OCI-LY3 (cell line): ENCODE measurements at regions not wholly inside any gene's neighbourhood (a gene's known extent, or its start where the extent isn't known, plus 50 kb on each side); places are given as distances from the start of the nearest gene placed in this dataset.
A peak's percentile ranks its signal among the peaks of the same experiment; 100 is the strongest.
"Not testable (repeated sequence)": the region's sequence is repeated elsewhere in the genome, so short reads cannot be mapped to it uniquely, and the experiment has no call there.

ENCODE experiments used
- H2AFZ ChIP-seq: fragments of 200-600, 300-600 bp; shearing (Covaris generic); 2 replicates; pipeline ENCODE4 v1.6.0; 2014; ENCODE audit warnings: antibody characterized with exemption, low read depth, low read length
- H3K27ac ChIP-seq: fragments of 200-600, 300-600 bp; sonication (generic); 2 replicates; pipeline ENCODE4 v1.5.1; 2014; ENCODE audit warnings: mild to moderate bottlenecking, low read length, moderate library complexity, mixed read lengths
- H3K27me3 ChIP-seq: fragments of 200-600, 300-600 bp; sonication (generic); 2 replicates; pipeline ENCODE4 v1.6.1; 2014; ENCODE audit warnings: low read depth, low read length, mixed read lengths
- H3K36me3 ChIP-seq: fragments of 200-600, 300-600 bp; sonication (generic); replicated peaks from 2 replicates; pipeline ENCODE3; 2014; ENCODE audit warnings: low read depth, low read length, mixed read lengths
- H3K4me1 ChIP-seq: fragments of 300-600, 200-600 bp; sonication (generic); 2 replicates; pipeline ENCODE4 v1.6.1; 2014; ENCODE audit warnings: low read length, mixed read lengths
- H3K4me2 ChIP-seq: fragments of 200-600, 300-600 bp; sonication (generic); 2 replicates; pipeline ENCODE4 v1.6.1; 2014; ENCODE audit warnings: low read length, mixed read lengths
- H3K4me3 ChIP-seq: fragments of 300-600, 200-600 bp; sonication (generic); 2 replicates; pipeline ENCODE4 v1.5.1; 2014; ENCODE audit warnings: antibody characterized with exemption, mild to moderate bottlenecking, low read length, moderate library complexity
- H3K79me2 ChIP-seq: fragments of 300-600, 200-600 bp; shearing (Covaris generic); 2 replicates; pipeline ENCODE4 v1.6.1; 2014; ENCODE audit warnings: mild to moderate bottlenecking, low read length, mixed read lengths
- H3K9ac ChIP-seq: fragments of 300-600, 200-600 bp; shearing (Covaris generic); 2 replicates; pipeline ENCODE4 v1.6.0; 2014; ENCODE audit warnings: mild to moderate bottlenecking, low read length, moderate library complexity
- H3K9me3 ChIP-seq: fragments of 200-600, 300-600 bp; shearing (Covaris generic); 2 replicates; pipeline ENCODE4 v1.6.1; 2014; ENCODE audit warnings: low read length, mixed read lengths; ENCODE audit not compliant: insufficient read depth
- H4K20me1 ChIP-seq: fragments of 200-600, 300-600 bp; sonication (generic); 2 replicates; pipeline ENCODE4 v1.6.1; 2016; ENCODE audit warnings: low read length, mixed read lengths; ENCODE audit not compliant: insufficient read depth

DNA sequence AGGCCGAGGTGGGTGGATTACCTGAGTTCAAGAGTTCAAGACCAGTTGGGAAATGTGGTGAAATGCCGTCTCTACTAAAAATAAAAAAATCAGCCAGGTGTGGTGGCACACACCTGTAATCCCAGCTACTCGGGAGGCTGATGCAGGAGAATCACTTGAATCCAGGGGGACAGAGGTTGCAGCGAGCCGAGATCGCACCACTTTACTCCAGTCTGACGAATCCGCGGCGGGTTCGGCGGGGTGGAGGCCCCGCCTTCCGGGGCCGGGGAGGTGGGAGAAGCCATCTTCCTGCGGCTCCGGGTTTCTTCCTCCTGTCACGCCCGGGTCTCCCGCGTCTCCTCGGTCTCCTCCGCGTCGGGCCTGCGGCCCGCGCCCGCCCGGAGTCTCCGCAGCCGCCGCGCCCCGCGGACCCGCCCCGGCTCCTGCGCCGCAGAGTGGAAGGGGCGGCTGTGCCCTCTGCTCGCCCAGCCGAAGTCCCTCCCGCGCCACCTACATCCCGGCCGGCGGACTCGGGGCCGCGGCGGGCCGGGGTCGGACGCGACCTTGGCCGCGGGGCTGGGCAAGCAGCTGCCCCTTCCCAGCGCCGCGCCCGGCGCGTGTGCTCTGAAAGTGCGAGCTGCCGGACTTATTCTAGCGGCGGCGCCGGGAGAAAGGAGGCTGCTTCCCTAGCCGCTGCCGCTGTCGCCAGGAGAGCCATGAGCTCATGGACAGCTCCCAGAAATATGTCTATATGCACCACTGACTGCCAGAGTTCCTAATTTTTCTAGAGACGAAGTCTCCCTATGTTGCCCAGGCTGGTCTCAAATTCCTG, 97.2 kb downstream of the LAT start:
- H2AFZ ChIP-seq, H3K27me3 ChIP-seq, H3K4me2 ChIP-seq, H4K20me1 ChIP-seq, H3K9me3 ChIP-seq, H3K4me3 ChIP-seq, H3K36me3 ChIP-seq, H3K27ac ChIP-seq, H3K9ac ChIP-seq, H3K79me2 ChIP-seq, H3K4me1 ChIP-seq: not testable (repeated sequence)

DNA sequence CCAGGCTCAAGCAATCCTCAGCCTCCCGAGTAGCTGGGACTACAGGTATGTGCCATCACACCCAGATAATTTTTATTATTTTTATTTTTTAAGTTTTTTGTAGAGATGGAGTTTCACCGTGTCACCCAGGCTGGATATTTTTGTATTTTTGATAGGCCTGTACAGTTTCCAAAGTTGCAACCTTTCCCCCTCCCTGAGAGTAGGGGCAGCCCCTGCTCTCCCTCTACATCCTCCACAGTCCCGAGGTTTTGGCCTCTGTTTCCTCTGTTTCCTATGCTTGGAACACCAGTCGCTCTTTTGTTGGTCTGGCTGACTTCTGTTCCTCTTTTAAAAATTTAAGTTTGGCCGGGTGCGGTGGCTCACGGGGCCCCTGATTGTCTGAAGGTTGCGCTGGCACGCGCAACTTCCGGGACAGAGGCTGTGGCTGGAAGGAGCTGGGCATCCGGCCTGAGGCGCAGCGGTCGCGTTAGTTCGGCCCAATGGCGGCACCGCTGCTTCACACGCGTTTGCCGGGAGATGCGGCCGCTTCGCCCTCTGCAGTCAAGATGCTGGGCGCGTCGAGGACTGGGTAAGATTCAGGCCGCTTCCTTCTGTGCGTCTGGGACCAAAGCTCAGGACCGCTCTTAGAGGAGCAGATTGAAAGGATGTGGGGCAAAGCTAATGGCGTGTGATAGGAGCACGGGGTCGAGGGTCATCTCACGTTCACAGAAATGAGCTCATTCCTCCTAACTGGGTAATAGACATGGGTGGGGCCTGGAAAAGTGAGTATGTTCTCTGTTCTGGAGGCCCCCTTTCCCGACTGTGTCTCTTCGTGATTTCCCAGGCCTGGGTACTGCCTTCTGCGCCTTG, 89.9 kb downstream of the LAT start:
- H3K27ac ChIP-seq: peak overlapping the region; percentile 35; the same call in 1 of the 2 replicates
- H3K9ac ChIP-seq: peak overlapping the region; percentile 69
- H3K4me1 ChIP-seq: not testable (repeated sequence)

DNA sequence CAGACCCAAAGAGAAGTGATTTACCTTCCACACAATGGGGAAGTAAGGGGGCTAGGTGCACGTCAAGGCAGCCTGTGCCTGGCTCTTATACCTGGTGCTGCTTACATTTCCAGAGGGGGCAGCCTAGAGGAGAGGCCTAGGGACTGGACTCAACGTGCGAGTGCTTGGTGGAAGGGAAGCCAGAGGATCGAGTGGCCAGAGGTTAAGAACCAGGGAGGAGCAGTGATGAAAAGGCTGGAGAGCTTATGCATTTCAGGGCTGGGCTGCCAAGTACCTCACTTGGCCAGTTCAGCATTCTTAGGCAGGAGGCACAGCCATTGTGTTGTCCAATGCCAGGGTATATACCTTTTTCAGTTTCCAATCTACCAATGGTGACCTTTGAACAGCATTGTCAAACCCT, 77.4 kb downstream of the LAT start:
- not testable (repeated sequence) for H3K27me3 ChIP-seq, H3K4me2 ChIP-seq, H3K27ac ChIP-seq, H3K9ac ChIP-seq, H3K4me3 ChIP-seq, H2AFZ ChIP-seq, H3K79me2 ChIP-seq, H3K9me3 ChIP-seq, H4K20me1 ChIP-seq, H3K4me1 ChIP-seq, H3K36me3 ChIP-seq

More for the DNA sequence above, 89.9 kb downstream of the LAT start:
- H3K4me2 ChIP-seq: peak overlapping the region; percentile 56
- not testable (repeated sequence) for H3K27me3 ChIP-seq, H3K9me3 ChIP-seq, H3K36me3 ChIP-seq, H3K79me2 ChIP-seq, H4K20me1 ChIP-seq
- peak overlapping the region; percentile 77 for H3K4me3 ChIP-seq
- peak overlapping the region; percentile 84; the same call in 1 of the 2 replicates for H2AFZ ChIP-seq

DNA sequence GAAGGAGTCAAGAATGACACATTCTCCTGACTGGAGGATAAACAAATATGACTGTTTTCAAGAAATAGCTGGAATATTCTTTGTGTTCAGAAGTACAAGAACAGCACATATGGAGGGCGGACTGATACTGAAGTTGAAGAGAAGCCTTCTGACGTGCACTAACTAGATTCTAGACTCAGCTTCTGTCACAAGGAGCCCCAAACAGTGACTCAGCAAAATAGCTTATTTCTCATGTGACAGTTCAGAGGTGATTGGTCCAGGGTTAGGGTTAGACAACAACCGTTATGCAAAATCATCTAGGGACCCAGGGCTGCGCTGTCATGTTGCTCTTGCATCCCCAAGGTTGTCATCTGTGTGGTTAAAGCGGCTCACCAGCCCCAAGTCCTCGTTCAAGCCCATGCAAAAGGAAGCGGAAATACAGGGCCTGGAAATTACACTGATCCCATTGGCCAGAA, 76.6 kb downstream of the LAT start:
- H2AFZ ChIP-seq, H4K20me1 ChIP-seq, H3K9me3 ChIP-seq, H3K79me2 ChIP-seq, H3K4me1 ChIP-seq, H3K27me3 ChIP-seq, H3K9ac ChIP-seq, H3K36me3 ChIP-seq, H3K4me3 ChIP-seq, H3K4me2 ChIP-seq, H3K27ac ChIP-seq: not testable (repeated sequence)

DNA sequence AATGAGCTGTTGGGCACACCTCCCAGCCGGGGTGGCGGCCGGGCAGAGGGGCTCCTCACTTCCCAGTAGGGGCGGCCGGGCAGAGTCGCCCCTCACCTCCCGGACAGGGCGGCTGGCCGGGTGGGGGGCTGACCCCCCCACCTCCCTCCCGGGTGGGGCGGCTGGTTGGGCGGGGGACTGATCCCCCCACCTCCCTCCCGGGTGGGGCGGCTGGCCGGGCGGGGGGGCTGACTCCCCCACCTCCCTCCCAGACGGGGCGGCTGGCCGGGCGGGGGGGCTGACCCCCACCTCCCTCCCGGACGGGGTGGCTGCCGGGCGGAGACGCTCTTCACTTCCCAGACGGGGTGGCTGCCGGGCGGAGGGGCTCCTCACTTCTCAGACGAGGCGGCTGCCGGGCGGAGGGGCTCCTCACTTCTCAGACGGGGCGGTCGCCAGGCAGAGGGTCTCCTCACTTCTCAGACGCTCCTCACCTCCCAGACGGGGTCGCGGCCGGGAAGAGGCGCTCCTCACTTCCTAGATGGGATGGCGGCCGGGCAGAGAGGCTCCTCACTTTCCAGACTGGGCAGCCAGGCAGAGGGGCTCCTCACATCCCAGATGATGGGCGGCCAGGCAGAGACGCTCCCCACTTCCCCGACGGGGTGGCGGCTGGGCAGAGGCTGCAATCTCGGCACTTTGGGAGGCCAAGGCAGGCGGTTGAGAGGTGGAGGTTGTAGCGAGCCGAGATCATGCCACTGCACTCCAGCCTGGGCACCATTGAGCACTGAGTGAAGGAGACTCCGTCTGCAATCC, 75.4 kb downstream of the LAT start:
- not testable (repeated sequence) for H3K9me3 ChIP-seq, H3K9ac ChIP-seq, H3K36me3 ChIP-seq, H3K27ac ChIP-seq, H4K20me1 ChIP-seq, H3K4me2 ChIP-seq, H3K79me2 ChIP-seq, H3K4me3 ChIP-seq, H3K27me3 ChIP-seq, H2AFZ ChIP-seq, H3K4me1 ChIP-seq

DNA sequence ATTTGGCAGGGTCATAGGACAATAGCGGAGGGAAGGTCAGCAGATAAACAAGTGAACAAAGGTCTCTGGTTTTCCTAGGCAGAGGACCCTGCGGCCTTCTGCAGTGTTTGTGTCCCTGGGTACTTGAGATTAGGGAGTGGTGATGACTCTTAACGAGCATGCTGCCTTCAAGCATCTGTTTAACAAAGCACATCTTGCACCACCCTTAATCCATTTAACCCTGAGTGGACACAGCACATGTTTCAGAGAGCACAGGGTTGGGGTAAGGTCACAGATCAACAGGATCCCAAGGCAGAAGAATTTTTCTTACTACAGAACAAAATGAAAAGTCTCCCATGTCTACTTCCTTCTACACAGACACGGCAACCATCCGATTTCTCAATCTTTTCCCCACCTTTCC, 74.7 kb downstream of the LAT start:
- H3K4me1 ChIP-seq, H3K4me2 ChIP-seq, H3K4me3 ChIP-seq, H3K9ac ChIP-seq, H3K27ac ChIP-seq, H3K9me3 ChIP-seq, H4K20me1 ChIP-seq, H3K27me3 ChIP-seq, H3K36me3 ChIP-seq, H2AFZ ChIP-seq, H3K79me2 ChIP-seq: not testable (repeated sequence)
